Loucy (cell line): ENCODE measurements at regions not wholly inside any gene's neighbourhood (a gene's known extent, or its start where the extent isn't known, plus 50 kb on each side); places are given as distances from the start of the nearest gene placed in this dataset.

Experiments
- CTCF ChIP-seq: fragments of 200-600 bp; sonication (generic); conservative IDR thresholded peaks from 2 replicates; pipeline ENCODE4 v1.5.1; 2014; ENCODE audit warnings: mild to moderate bottlenecking, antibody characterized with exemption, low read length
- EZH2phosphoT487 ChIP-seq: fragments of 200-600 bp; IDR thresholded peaks from 2 replicates; pipeline ENCODE4 v1.6.1; 2018; ENCODE audit warnings: antibody characterized with exemption, mild to moderate bottlenecking, moderate library complexity, borderline replicate concordance

GRCh38 chr5:68643064-68643463, 427.5 kb downstream of the PIK3R1 start:
- TF ChIP-seq CTCF: no peak
- TF ChIP-seq EZH2phosphoT487: no peak
